GM10248 (cell line): ENCODE measurements at regions not wholly inside any gene's neighbourhood (a gene's known extent, or its start where the extent isn't known, plus 50 kb on each side); places are given as distances from the start of the nearest gene placed in this dataset.

Source experiments
- CTCF ChIA-PET: fragments of 300-600 bp; sonication (Branson Sonifier 250); formaldehyde crosslinking; extraction: SDS; loops from one replicate; lab custom pipeline; 2021; ENCODE audit warnings: antibody characterized with exemption; lab: Yijun Ruan, JAX
- POLR2A ChIA-PET: fragments of 350-650 bp; sonication (Branson Sonifier 250); formaldehyde crosslinking; extraction: SDS; loops from one replicate; lab custom pipeline; 2020; ENCODE audit warnings: antibody characterized with exemption; lab: Yijun Ruan, JAX
- DNase-seq: peaks from one replicate; pipeline ENCODE4 v3.0.0; 2012; ENCODE audit errors: extremely low spot score
- CTCF ChIP-seq: IDR thresholded peaks from 2 replicates; pipeline ENCODE4 v1.5.1; 2012; ENCODE audit warnings: mild to moderate bottlenecking, low read depth; ENCODE audit errors: extremely low read depth, missing control alignments, control extremely low read depth

GRCh38 chr4:189278597-189279165, 662.0 kb upstream of the FRG1 start:
- DNase-seq, result no peak
- no peak for TF ChIP-seq CTCF
- CTCF ChIA-PET, result no interaction called here
- POLR2A ChIA-PET, result no interaction called here

GRCh38 chr4:189279188-189279587, 661.5 kb upstream of the FRG1 start:
- ChIA-PET CTCF (no interaction called here), POLR2A (no interaction called here)
- TF ChIP-seq CTCF, result no peak
- no peak for DNase-seq

- POLR2A ChIA-PET, result no interaction called here
- CTCF ChIA-PET, result interaction anchor here (1.6 kb wide), 1 partner anchor 23 kb away, joined by 3 read pairs; no protein-coding TSS in a partner anchor
- TF ChIP-seq CTCF, result no peak
- no peak for DNase-seq
Measured at GRCh38 chr4:189285377-189285776, 655.3 kb upstream of the FRG1 start.

- TF ChIP-seq CTCF, result no peak
- POLR2A ChIA-PET, result no interaction called here
- DNase-seq, result no peak
- CTCF ChIA-PET, result no interaction called here
Measured at GRCh38 chr4:189291939-189292338, 648.7 kb upstream of the FRG1 start.

GRCh38 chr4:189293459-189293858, 647.2 kb upstream of the FRG1 start:
- no peak for DNase-seq
- ChIA-PET POLR2A (no interaction called here), CTCF (no interaction called here)
- TF ChIP-seq CTCF, result no peak

GRCh38 chr4:189294574-189294973, 646.1 kb upstream of the FRG1 start:
- ChIA-PET POLR2A (no interaction called here), CTCF (no interaction called here)
- no peak for TF ChIP-seq CTCF
- no peak for DNase-seq

GRCh38 chr4:189299706-189300105, 641.0 kb upstream of the FRG1 start:
- DNase-seq, result no peak
- TF ChIP-seq CTCF, result no peak
- POLR2A ChIA-PET, result no interaction called here
- CTCF ChIA-PET, result no interaction called here
